KMS-11 (cell line): ENCODE measurements at regions not wholly inside any gene's neighbourhood (a gene's known extent, or its start where the extent isn't known, plus 50 kb on each side); places are given as distances from the start of the nearest gene placed in this dataset.

Experiments
- H2AFZ ChIP-seq: fragments of 200-600 bp; sonication (generic); 2 replicates; pipeline ENCODE4 v1.6.1; 2016; ENCODE audit warnings: antibody characterized with exemption, mixed run types, low read depth
- H3K27ac ChIP-seq: fragments of 200-600 bp; sonication (generic); 2 replicates; pipeline ENCODE4 v1.6.1; 2016; ENCODE audit warnings: mild to moderate bottlenecking, mixed run types
- H3K27me3 ChIP-seq: fragments of 200-600 bp; sonication (generic); 2 replicates; pipeline ENCODE4 v1.6.1; 2017; ENCODE audit warnings: mild to moderate bottlenecking, low read depth, mixed run types, moderate library complexity; ENCODE audit not compliant: insufficient read depth
- H3K36me3 ChIP-seq: fragments of 200-600 bp; sonication (generic); 2 replicates; pipeline ENCODE4 v1.6.1; 2017; ENCODE audit warnings: mild to moderate bottlenecking, mixed run types; ENCODE audit not compliant: insufficient read depth
- H3K4me1 ChIP-seq: fragments of 200-600 bp; sonication (generic); 2 replicates; pipeline ENCODE4 v1.6.1; 2016; ENCODE audit warnings: mild to moderate bottlenecking, low read depth, mixed run types; ENCODE audit not compliant: poor library complexity, severe bottlenecking
- H3K4me2 ChIP-seq: fragments of 200-600 bp; sonication (generic); 2 replicates; pipeline ENCODE4 v1.7.0; 2016; ENCODE audit warnings: mild to moderate bottlenecking, mixed run types
- H3K4me3 ChIP-seq: fragments of 200-600 bp; sonication (generic); IDR thresholded peaks from 2 replicates; pipeline ENCODE4 v1.6.1; 2017; ENCODE audit warnings: low read depth, low read length, mixed read lengths; ENCODE audit not compliant: insufficient read depth
- H3K79me2 ChIP-seq: fragments of 200-600 bp; sonication (generic); 2 replicates; pipeline ENCODE4 v1.6.1; 2016; ENCODE audit warnings: low read depth, mixed run types; ENCODE audit not compliant: insufficient read depth
- H3K9ac ChIP-seq: fragments of 200-600 bp; sonication (generic); 2 replicates; pipeline ENCODE4 v1.6.1; 2016; ENCODE audit warnings: mild to moderate bottlenecking, mixed run types
- H4K20me1 ChIP-seq: fragments of 200-600 bp; sonication (generic); 2 replicates; pipeline ENCODE4 v1.6.1; 2016; ENCODE audit warnings: mild to moderate bottlenecking, mixed run types; ENCODE audit not compliant: insufficient read depth
- TF ChIP-seq, protein P1 (sequence below): fragments of 200-600 bp; sonication (generic); conservative IDR thresholded peaks from 2 replicates; pipeline ENCODE4 v1.6.1; 2017; ENCODE audit warnings: low read depth, mild to moderate bottlenecking, antibody characterized with exemption, low read length, moderate library complexity, mixed read lengths

- Histone ChIP-seq H3K4me1 (peaks cover 32% of the 10 kb centered on the region), H3K79me2 (no peaks in the 10 kb centered on the region), H4K20me1 (no peaks in the 10 kb centered on the region), H3K9ac (no peak overlapping the region), H3K36me3 (no peaks in the 10 kb centered on the region), H3K27me3 (no peaks in the 10 kb centered on the region), H3K4me2 (no peak overlapping the region), H3K4me3 (no peak overlapping the region), H3K27ac (no peak overlapping the region), H2AFZ (no peak overlapping the region)
- TF ChIP-seq, protein P1, sequence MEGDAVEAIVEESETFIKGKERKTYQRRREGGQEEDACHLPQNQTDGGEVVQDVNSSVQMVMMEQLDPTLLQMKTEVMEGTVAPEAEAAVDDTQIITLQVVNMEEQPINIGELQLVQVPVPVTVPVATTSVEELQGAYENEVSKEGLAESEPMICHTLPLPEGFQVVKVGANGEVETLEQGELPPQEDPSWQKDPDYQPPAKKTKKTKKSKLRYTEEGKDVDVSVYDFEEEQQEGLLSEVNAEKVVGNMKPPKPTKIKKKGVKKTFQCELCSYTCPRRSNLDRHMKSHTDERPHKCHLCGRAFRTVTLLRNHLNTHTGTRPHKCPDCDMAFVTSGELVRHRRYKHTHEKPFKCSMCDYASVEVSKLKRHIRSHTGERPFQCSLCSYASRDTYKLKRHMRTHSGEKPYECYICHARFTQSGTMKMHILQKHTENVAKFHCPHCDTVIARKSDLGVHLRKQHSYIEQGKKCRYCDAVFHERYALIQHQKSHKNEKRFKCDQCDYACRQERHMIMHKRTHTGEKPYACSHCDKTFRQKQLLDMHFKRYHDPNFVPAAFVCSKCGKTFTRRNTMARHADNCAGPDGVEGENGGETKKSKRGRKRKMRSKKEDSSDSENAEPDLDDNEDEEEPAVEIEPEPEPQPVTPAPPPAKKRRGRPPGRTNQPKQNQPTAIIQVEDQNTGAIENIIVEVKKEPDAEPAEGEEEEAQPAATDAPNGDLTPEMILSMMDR: no peak
Measured at GRCh38 chr2:136376798-136377211, 258.9 kb upstream of the CXCR4 start.

DNA sequence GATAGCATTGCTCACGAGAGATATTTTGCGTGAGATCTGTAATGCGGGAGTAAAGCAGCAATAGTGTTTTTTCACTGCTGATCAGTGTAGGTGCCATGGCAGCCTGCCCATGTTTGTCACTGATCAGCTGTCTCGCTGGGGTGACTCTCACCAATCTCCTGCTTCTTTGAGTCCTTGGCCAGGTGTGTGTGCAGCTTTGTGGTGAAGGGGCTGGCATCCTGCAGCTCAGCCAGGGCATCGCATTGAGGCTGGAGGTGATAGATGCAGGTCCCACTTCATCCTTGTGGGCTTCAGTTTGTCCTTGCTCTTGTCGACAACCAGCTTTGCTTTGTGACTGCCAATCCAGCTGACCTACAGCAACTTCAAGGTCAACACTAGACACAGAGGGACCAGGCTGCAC, 258.3 kb upstream of the CXCR4 start:
- H3K4me1 ChIP-seq: peaks cover 26% of the 10 kb centered on the region

GRCh38 chr2:136375017-136375901, 257.3 kb upstream of the CXCR4 start:
- TF ChIP-seq, protein P1: no peak
- H2AFZ ChIP-seq: no peak overlapping the region
- H3K4me1 ChIP-seq: peaks cover 17% of the 10 kb centered on the region
- no peak overlapping the region for H3K9ac ChIP-seq
- H3K4me3 ChIP-seq: no peak overlapping the region
- no peak overlapping the region for H3K4me2 ChIP-seq
- no peaks in the 10 kb centered on the region for H3K36me3 ChIP-seq
- H3K79me2 ChIP-seq: no peaks in the 10 kb centered on the region
- H3K27ac ChIP-seq: no peak overlapping the region
- H4K20me1 ChIP-seq: no peaks in the 10 kb centered on the region
- H3K27me3 ChIP-seq: no peaks in the 10 kb centered on the region

More for the DNA sequence above, 258.3 kb upstream of the CXCR4 start:
- Histone ChIP-seq H3K4me3 (no peak overlapping the region), H3K9ac (no peak overlapping the region), H3K27me3 (no peaks in the 10 kb centered on the region), H3K4me2 (no peak overlapping the region), H3K36me3 (no peaks in the 10 kb centered on the region), H3K79me2 (no peaks in the 10 kb centered on the region), H3K27ac (no peak overlapping the region), H2AFZ (no peak overlapping the region), H4K20me1 (no peaks in the 10 kb centered on the region)
- TF ChIP-seq, protein P1: no peak

- no peaks in the 10 kb centered on the region for H4K20me1 ChIP-seq
- no peak overlapping the region for H2AFZ ChIP-seq
- TF ChIP-seq, protein P1: no peak
- no peak overlapping the region for H3K4me2 ChIP-seq
- no peaks in the 10 kb centered on the region for H3K79me2 ChIP-seq
- H3K4me1 ChIP-seq: peaks cover 4% of the 10 kb centered on the region
- no peak overlapping the region for H3K4me3 ChIP-seq
- H3K36me3 ChIP-seq: no peaks in the 10 kb centered on the region
- no peak overlapping the region for H3K27ac ChIP-seq
- no peak overlapping the region for H3K9ac ChIP-seq
- H3K27me3 ChIP-seq: no peaks in the 10 kb centered on the region
Measured at GRCh38 chr2:136373841-136374240, 255.9 kb upstream of the CXCR4 start.
